ENCODE measurements at regions not wholly inside any gene's neighbourhood (a gene's known extent, or its start where the extent isn't known, plus 50 kb on each side); places are given as distances from the start of the nearest gene placed in this dataset.

- no peak for DNase-seq
These were observed 50.3 kb downstream of the BMAL2 start for GRCh38 chr12:27382924-27383323.

GRCh38 chr12:27383429-27384260, 51.0 kb downstream of the BMAL2 start:
- DNase-seq = peak; percentile 13 to 20

GRCh38 chr12:27384261-27384590, 51.6 kb downstream of the BMAL2 start:
- no peak for DNase-seq

- no peak for DNase-seq
These were observed 53.3 kb downstream of the BMAL2 start for GRCh38 chr12:27385766-27386564.

- DNase-seq = no peak
These were observed 54.8 kb downstream of the BMAL2 start for GRCh38 chr12:27387473-27387872.

- no peak for DNase-seq
These were observed 56.0 kb downstream of the BMAL2 start for GRCh38 chr12:27388650-27389049.

- no peak for DNase-seq
These were observed 51.9 kb upstream of the SMCO2 start for GRCh38 chr12:27394676-27395075.

GRCh38 chr12:27396216-27396815, 50.2 kb upstream of the SMCO2 start:
- no peak for DNase-seq

Data from right lung (tissue), 2 donors.